ENCODE measurements at regions not wholly inside any gene's neighbourhood (a gene's known extent, or its start where the extent isn't known, plus 50 kb on each side); places are given as distances from the start of the nearest gene placed in this dataset.

- TF ChIP-seq ZNF24 (tag by site-specific recombination; IDR thresholded peaks at IDR 0.05) (no peak), KLF1 (tag by site-specific recombination; IDR thresholded peaks at IDR 0.05) (no peak), REST (tag by site-specific recombination; IDR thresholded peaks at IDR 0.05) (no peak), SETDB1 (IDR thresholded peaks at IDR 0.05; ENCODE audit: insufficient read length, low read length) (no peak), ZNF324 (tag by site-specific recombination; IDR thresholded peaks at IDR 0.05) (no peak)
- TF ChIP-seq, protein P1, sequence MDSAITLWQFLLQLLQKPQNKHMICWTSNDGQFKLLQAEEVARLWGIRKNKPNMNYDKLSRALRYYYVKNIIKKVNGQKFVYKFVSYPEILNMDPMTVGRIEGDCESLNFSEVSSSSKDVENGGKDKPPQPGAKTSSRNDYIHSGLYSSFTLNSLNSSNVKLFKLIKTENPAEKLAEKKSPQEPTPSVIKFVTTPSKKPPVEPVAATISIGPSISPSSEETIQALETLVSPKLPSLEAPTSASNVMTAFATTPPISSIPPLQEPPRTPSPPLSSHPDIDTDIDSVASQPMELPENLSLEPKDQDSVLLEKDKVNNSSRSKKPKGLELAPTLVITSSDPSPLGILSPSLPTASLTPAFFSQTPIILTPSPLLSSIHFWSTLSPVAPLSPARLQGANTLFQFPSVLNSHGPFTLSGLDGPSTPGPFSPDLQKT (IDR thresholded peaks at IDR 0.05; ENCODE audit: borderline replicate concordance, low read depth, low read length) = no peak
- TF ChIP-seq, protein P2, sequence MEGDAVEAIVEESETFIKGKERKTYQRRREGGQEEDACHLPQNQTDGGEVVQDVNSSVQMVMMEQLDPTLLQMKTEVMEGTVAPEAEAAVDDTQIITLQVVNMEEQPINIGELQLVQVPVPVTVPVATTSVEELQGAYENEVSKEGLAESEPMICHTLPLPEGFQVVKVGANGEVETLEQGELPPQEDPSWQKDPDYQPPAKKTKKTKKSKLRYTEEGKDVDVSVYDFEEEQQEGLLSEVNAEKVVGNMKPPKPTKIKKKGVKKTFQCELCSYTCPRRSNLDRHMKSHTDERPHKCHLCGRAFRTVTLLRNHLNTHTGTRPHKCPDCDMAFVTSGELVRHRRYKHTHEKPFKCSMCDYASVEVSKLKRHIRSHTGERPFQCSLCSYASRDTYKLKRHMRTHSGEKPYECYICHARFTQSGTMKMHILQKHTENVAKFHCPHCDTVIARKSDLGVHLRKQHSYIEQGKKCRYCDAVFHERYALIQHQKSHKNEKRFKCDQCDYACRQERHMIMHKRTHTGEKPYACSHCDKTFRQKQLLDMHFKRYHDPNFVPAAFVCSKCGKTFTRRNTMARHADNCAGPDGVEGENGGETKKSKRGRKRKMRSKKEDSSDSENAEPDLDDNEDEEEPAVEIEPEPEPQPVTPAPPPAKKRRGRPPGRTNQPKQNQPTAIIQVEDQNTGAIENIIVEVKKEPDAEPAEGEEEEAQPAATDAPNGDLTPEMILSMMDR (tag by site-specific recombination; IDR thresholded peaks at IDR 0.05) = no peak
These were observed 239.6 kb downstream of the TDRD15 start for GRCh38 chr2:21363364-21363763.

Measured in HEK293 (cell line).